Lower leg skin (tissue), 4 donors: ENCODE measurements at regions not wholly inside any gene's neighbourhood (a gene's known extent, or its start where the extent isn't known, plus 50 kb on each side); places are given as distances from the start of the nearest gene placed in this dataset.

Experiments used
- DNase-seq, 2 donors: peaks; one replicate each; pipeline ENCODE4 v3.0.0-alpha.2; 2019; ENCODE audit warnings: low spot score in 2 of 2
- H3K4me3 ChIP-seq: fragments of 200-600 bp; sonication (generic); 2 replicates; pipeline ENCODE4 v1.5.1; 2017; ENCODE audit warnings: mild to moderate bottlenecking, low read depth; ENCODE audit not compliant: poor library complexity, severe bottlenecking
- POLR2A ChIP-seq, 2 donors: fragments of 450-650 bp; IDR thresholded peaks; one replicate each; pipeline ENCODE4 v1.6.1; 2016 to 2017; ENCODE audit warnings: antibody characterized with exemption in 2 of 2, mild to moderate bottlenecking in 1 of 2, moderate library complexity in 1 of 2
- WGBS, 2 donors: methylation state at CpG; one replicate each; pipeline ENCODE4 v1.1.5; 2018; 5-methylcytosine and 5-hydroxymethylcytosine counted together
- intact Hi-C: fragments of 100-400 bp; cut with DNase I; formaldehyde crosslinking; loops from one replicate; pipeline ENCODE4 v1.15.0; 2023; ENCODE audit warnings: low total_unique reads
- TF ChIP-seq, protein P1 (sequence below), 3 donors: fragments of 450-650 bp; IDR thresholded peaks; one replicate each; pipeline ENCODE4 v1.5.1; 2016; ENCODE audit warnings: antibody characterized with exemption in 3 of 3, mild to moderate bottlenecking in 3 of 3, moderate library complexity in 2 of 3

DNA sequence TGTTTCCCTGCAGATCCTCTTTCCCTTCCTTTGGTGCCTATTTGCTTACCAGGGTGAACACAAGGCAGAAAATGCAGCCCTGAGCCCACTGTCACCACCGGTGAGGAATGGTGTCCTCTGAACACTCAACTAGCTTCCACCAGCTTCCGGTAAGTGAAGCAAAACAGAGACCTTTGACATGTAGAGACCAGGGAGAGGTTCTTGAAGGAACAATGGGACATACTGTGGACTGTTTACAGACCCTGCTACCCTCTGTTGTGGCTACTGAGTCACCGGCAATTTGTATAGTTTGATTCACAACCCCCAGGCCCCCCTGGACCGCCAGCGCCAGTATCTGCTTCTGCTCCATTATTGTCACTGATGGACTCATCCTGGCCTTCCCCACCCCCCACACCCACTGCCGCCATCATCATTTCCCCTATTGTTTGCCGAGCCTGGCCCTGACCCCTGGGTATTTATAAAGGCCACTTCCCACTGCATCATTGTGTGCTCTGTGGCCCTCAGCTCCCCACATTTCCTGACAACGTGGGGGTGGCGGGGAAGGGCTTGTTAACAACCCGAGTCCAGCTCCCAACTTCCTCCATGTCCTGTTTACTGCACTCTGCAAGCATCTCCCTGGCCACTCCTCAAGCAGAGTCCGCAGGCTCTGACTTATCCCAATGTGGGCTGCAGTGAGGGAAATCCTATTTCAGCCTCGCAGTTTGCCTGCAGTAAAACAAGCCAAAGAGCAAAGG lies 252.9 kb downstream of the ETS1 start:
- intact Hi-C loops: no loop called here
- no peak for TF ChIP-seq POLR2A (IDR thresholded peaks at IDR 0.05)
- TF ChIP-seq, protein P1, sequence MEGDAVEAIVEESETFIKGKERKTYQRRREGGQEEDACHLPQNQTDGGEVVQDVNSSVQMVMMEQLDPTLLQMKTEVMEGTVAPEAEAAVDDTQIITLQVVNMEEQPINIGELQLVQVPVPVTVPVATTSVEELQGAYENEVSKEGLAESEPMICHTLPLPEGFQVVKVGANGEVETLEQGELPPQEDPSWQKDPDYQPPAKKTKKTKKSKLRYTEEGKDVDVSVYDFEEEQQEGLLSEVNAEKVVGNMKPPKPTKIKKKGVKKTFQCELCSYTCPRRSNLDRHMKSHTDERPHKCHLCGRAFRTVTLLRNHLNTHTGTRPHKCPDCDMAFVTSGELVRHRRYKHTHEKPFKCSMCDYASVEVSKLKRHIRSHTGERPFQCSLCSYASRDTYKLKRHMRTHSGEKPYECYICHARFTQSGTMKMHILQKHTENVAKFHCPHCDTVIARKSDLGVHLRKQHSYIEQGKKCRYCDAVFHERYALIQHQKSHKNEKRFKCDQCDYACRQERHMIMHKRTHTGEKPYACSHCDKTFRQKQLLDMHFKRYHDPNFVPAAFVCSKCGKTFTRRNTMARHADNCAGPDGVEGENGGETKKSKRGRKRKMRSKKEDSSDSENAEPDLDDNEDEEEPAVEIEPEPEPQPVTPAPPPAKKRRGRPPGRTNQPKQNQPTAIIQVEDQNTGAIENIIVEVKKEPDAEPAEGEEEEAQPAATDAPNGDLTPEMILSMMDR (IDR thresholded peaks at IDR 0.05): no peak
- DNase-seq: no peak
- WGBS, 2 donors: 66 to 78% methylated on average over 12 of the region's 12 CpGs
- H3K4me3 ChIP-seq: no peak overlapping the region

DNA sequence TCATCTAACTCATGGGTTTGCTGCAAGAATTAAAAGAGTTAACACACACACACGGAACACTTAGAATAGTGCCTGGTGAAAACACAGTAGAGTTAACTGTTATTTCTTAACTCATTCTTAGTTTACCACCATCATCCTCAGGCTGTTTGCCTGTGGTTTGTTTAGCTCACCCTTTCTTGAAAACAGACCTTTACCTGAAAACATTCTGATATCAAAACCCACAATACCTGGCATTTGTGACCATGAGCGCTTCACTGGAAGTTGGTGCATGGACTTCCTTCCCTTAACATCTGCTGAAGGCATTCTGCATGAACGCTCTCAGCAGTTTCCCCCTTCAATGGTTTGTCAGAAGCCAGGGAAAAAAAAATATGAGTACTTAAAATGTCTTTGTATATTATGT lies 256.0 kb downstream of the ETS1 start:
- no peak overlapping the region for H3K4me3 ChIP-seq
- intact Hi-C loops: no loop called here
- DNase-seq: no peak
- WGBS, 2 donors: 60 to 63% methylated on average over 3 of the region's 3 CpGs
- TF ChIP-seq, protein P1 (IDR thresholded peaks at IDR 0.05): no peak
- no peak for TF ChIP-seq POLR2A (IDR thresholded peaks at IDR 0.05)

- intact Hi-C loops: no loop called here
- WGBS, 2 donors: 78 to 90% methylated on average over 2 of the region's 2 CpGs
Measured at GRCh38 chr11:128330203-128330602, 257.2 kb downstream of the ETS1 start.

GRCh38 chr11:128328955-128329551 lies 258.3 kb downstream of the ETS1 start:
- WGBS, 2 donors: 66% methylated on average over 9 of the region's 9 CpGs
- DNase-seq: no peak
- intact Hi-C loops: no loop called here
- TF ChIP-seq, protein P1 (IDR thresholded peaks at IDR 0.05): no peak
- TF ChIP-seq POLR2A (IDR thresholded peaks at IDR 0.05): no peak
- H3K4me3 ChIP-seq: no peak overlapping the region

More at GRCh38 chr11:128330203-128330602, 257.2 kb downstream of the ETS1 start:
- DNase-seq: no peak
- no peak overlapping the region for H3K4me3 ChIP-seq
- TF ChIP-seq, protein P1 (IDR thresholded peaks at IDR 0.05): no peak

GRCh38 chr11:128327274-128327673 lies 260.1 kb downstream of the ETS1 start:
- 88 to 91% methylated on average over 4 of the region's 4 CpGs for WGBS, 2 donors
- TF ChIP-seq, protein P1 (IDR thresholded peaks at IDR 0.05): no peak
- no peak for TF ChIP-seq POLR2A (IDR thresholded peaks at IDR 0.05)
- H3K4me3 ChIP-seq: no peak overlapping the region
- intact Hi-C loops: no loop called here
- no peak for DNase-seq
